Kidney (tissue), 13 donors: ENCODE measurements at regions not wholly inside any gene's neighbourhood (a gene's known extent, or its start where the extent isn't known, plus 50 kb on each side); places are given as distances from the start of the nearest gene placed in this dataset.

ENCODE experiments used
- DNase-seq, 5 donors: peaks; one replicate each; pipeline ENCODE4 v3.0.0-alpha.2; 2013 to 2020
- FAIRE-seq: peaks from 2 replicates; lab custom pipeline; 2012; peaks lifted over from hg19 to GRCh38; lab: Jason Lieb, UNC
- H3K27ac ChIP-seq, 2 donors: one replicate each; pipeline ENCODE4 v1.7.0; 2013; ENCODE audit warnings: low read depth in 2 of 2, low read length in 2 of 2, inconsistent platforms in 1 of 2
- H3K27me3 ChIP-seq: one replicate; pipeline ENCODE4 v1.7.1; 2013; ENCODE audit warnings: low read length, inconsistent platforms; ENCODE audit not compliant: control insufficient read depth, insufficient read depth
- H3K36me3 ChIP-seq, 3 donors: one replicate each; pipeline versions ENCODE4 v1.7.0 to v1.7.1; 2013; ENCODE audit warnings: low read length in 3 of 3, control low read depth in 1 of 3, inconsistent platforms in 1 of 3; ENCODE audit not compliant: insufficient read depth in 3 of 3, control insufficient read depth in 2 of 3
- H3K4me1 ChIP-seq, 3 donors: one replicate each; pipeline versions ENCODE4 v1.7.0 to v1.7.1; 2013; ENCODE audit warnings: low read length in 3 of 3, inconsistent platforms in 1 of 3, low read depth in 1 of 3; ENCODE audit not compliant: control insufficient read depth in 2 of 3, insufficient read depth in 2 of 3
- H3K4me3 ChIP-seq, 3 donors: one replicate each; pipeline versions ENCODE4 v1.7.0 to v1.8.1; 2013; ENCODE audit warnings: low read length in 3 of 3, control low read depth in 1 of 3, inconsistent platforms in 1 of 3
- H3K9ac ChIP-seq, 3 donors: one replicate each; pipeline versions ENCODE4 v1.7.0 to v1.7.1; 2013; ENCODE audit warnings: low read length in 3 of 3, control low read depth in 1 of 3, inconsistent platforms in 1 of 3
- H3K9me3 ChIP-seq, 3 donors: one replicate each; pipeline versions ENCODE4 v1.7.0 to v1.7.1; 2013; ENCODE audit warnings: low read length in 3 of 3, control low read depth in 1 of 3, inconsistent platforms in 1 of 3; ENCODE audit not compliant: control insufficient read depth in 2 of 3, insufficient read depth in 1 of 3
- CTCF ChIP-seq: IDR thresholded peaks from 3 replicates; pipeline ENCODE4 v1.5.1; 2012; ENCODE audit warnings: mild to moderate bottlenecking, moderate library complexity, borderline replicate concordance; ENCODE audit not compliant: insufficient read depth; ENCODE audit errors: extremely low read depth
- intact Hi-C: fragments of 100-400 bp; cut with DNase I; formaldehyde crosslinking; loops from one replicate; pipeline ENCODE4 v1.11.1; 2022
- donor health status: control.
- donor health status: control.
- donor health status: control.
- donor health status: control.
- donor health status: control.
- donor health status: DM: yes; HTN: yes; CAD: no.
- donor health status: Normal renal cell carcinoma (clear cell type).

- TF ChIP-seq CTCF = no peak
- no peak overlapping the region for H3K4me3 ChIP-seq
- no peaks in the 10 kb centered on the region for H3K9me3 ChIP-seq
- FAIRE-seq (no peak), DNase-seq (no peak)
- peaks cover 0 to 2% (median 0%) of the 10 kb centered on the region in 3 donors for H3K4me1 ChIP-seq
- no peak overlapping the region for H3K27ac ChIP-seq
- H3K27me3 ChIP-seq = no peaks in the 10 kb centered on the region
- H3K9ac ChIP-seq = no peak overlapping the region
- intact Hi-C loops = no loop called here
- H3K36me3 ChIP-seq = no peaks in the 10 kb centered on the region
These were observed 289.0 kb downstream of the RNF144A start for GRCh38 chr2:7206111-7206810.

GRCh38 chr2:7207631-7208030 lies 290.4 kb downstream of the RNF144A start:
- H3K4me3 ChIP-seq = no peak overlapping the region
- H3K9me3 ChIP-seq = no peaks in the 10 kb centered on the region
- no peak for TF ChIP-seq CTCF
- no peak overlapping the region for H3K9ac ChIP-seq
- FAIRE-seq = no peak
- no peak overlapping the region for H3K27ac ChIP-seq
- no peaks in the 10 kb centered on the region for H3K27me3 ChIP-seq
- DNase-seq = no peak
- no peaks in the 10 kb centered on the region for H3K36me3 ChIP-seq
- intact Hi-C loops = no loop called here
- H3K4me1 ChIP-seq = peaks cover 0 to 2% (median 0%) of the 10 kb centered on the region in 3 donors

GRCh38 chr2:7209757-7210555 lies 292.7 kb downstream of the RNF144A start:
- no peak overlapping the region for H3K9ac ChIP-seq
- no peaks in the 10 kb centered on the region for H3K36me3 ChIP-seq
- TF ChIP-seq CTCF = no peak
- intact Hi-C loops = no loop called here
- H3K4me3 ChIP-seq = no peak overlapping the region
- H3K27ac ChIP-seq = no peak overlapping the region
- H3K27me3 ChIP-seq = no peaks in the 10 kb centered on the region
- DNase-seq (no peak), FAIRE-seq (no peak)
- no peaks in the 10 kb centered on the region for H3K9me3 ChIP-seq
- H3K4me1 ChIP-seq = no peaks in the 10 kb centered on the region
